ENCODE measurements at regions not wholly inside any gene's neighbourhood (a gene's known extent, or its start where the extent isn't known, plus 50 kb on each side); places are given as distances from the start of the nearest gene placed in this dataset.
"Not testable (repeated sequence)": the region's sequence is repeated elsewhere in the genome, so short reads cannot be mapped to it uniquely, and the experiment has no call there.

GRCh38 chr1:118440-118839 is 333.0 kb downstream of the OR4F29 start:
- FAIRE-seq; H3K27ac ChIP-seq; CTCF ChIA-PET; DNase-seq (ENCODE audit: low read depth in 1 of 2, low spot score in 1 of 2); H3K4me1 ChIP-seq; H3K4me2 ChIP-seq; POLR2A ChIA-PET; H3K9me3 ChIP-seq; H3K4me3 ChIP-seq; ATAC-seq: not testable (repeated sequence)
- TF ChIP-seq MAFK (IDR thresholded peaks at IDR 0.05; ENCODE audit: partially characterized antibody), result peak; percentile 54

- H3K27ac ChIP-seq; H3K9me3 ChIP-seq; DNase-seq (ENCODE audit: low read depth in 1 of 2, low spot score in 1 of 2); POLR2A ChIA-PET; ATAC-seq; CTCF ChIA-PET; H3K4me3 ChIP-seq; FAIRE-seq; H3K4me1 ChIP-seq; H3K4me2 ChIP-seq: not testable (repeated sequence)
- 50% methylated on average over 2 of the region's 2 CpGs for WGBS (ENCODE audit: missing lambda C conversion rate)
Measured at GRCh38 chr1:115534-115933, 335.9 kb downstream of the OR4F29 start.

- CTCF ChIA-PET, FAIRE-seq, POLR2A ChIA-PET: not testable (repeated sequence)
Measured at GRCh38 chr1:104776-105175, 346.7 kb downstream of the OR4F29 start.

DNA sequence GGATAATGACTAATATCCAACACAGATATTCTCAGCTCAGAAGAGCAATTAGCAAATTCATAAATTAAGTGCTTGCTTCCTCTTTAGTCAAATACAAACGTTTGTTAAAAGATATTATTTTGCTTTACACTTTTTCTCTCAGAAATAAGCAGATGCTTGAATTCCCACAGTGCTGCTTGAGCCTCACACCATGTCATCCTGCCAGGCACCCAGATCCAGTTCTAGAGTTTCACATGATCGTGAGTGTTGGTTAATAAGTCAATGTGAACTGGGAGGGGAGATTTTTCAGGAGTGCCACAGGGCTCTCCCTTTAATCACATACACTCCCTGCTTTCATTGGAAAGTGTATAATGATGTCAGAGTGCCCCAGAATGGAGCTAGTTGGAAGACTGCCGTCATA is 352.0 kb downstream of the OR4F29 start:
- DNase-seq (ENCODE audit: low read depth in 1 of 2, low spot score in 1 of 2); FAIRE-seq; CTCF ChIA-PET; H3K4me2 ChIP-seq; H3K4me1 ChIP-seq; H3K4me3 ChIP-seq; H3K9me3 ChIP-seq; ATAC-seq; POLR2A ChIA-PET; H3K27ac ChIP-seq: not testable (repeated sequence)
- WGBS (ENCODE audit: missing lambda C conversion rate), result 0% methylated on average over 1 of the region's 3 CpGs

More at GRCh38 chr1:104776-105175, 346.7 kb downstream of the OR4F29 start:
- not testable (repeated sequence) for H3K4me2 ChIP-seq; H3K9me3 ChIP-seq; DNase-seq (ENCODE audit: low read depth in 1 of 2, low spot score in 1 of 2); H3K4me1 ChIP-seq; H3K4me3 ChIP-seq; ATAC-seq; H3K27ac ChIP-seq
- WGBS (ENCODE audit: missing lambda C conversion rate), result 13% methylated on average over 2 of the region's 3 CpGs

GRCh38 chr1:98811-99210 is 352.7 kb downstream of the OR4F29 start:
- ATAC-seq; H3K9me3 ChIP-seq; CTCF ChIA-PET; FAIRE-seq; H3K4me3 ChIP-seq; DNase-seq (ENCODE audit: low read depth in 1 of 2, low spot score in 1 of 2); H3K27ac ChIP-seq; POLR2A ChIA-PET; H3K4me1 ChIP-seq; H3K4me2 ChIP-seq: not testable (repeated sequence)
- 20% methylated on average over 1 of the region's 1 CpG for WGBS (ENCODE audit: missing lambda C conversion rate)

GRCh38 chr1:91279-91678 is 360.2 kb downstream of the OR4F29 start:
- H3K4me1 ChIP-seq; H3K4me3 ChIP-seq; ATAC-seq; DNase-seq (ENCODE audit: low read depth in 1 of 2, low spot score in 1 of 2); FAIRE-seq; H3K9me3 ChIP-seq; H3K4me2 ChIP-seq; POLR2A ChIA-PET; H3K27ac ChIP-seq; CTCF ChIA-PET: not testable (repeated sequence)
- WGBS (ENCODE audit: missing lambda C conversion rate), result no CpG with 5 or more reads among the region's 4 CpGs

DNA sequence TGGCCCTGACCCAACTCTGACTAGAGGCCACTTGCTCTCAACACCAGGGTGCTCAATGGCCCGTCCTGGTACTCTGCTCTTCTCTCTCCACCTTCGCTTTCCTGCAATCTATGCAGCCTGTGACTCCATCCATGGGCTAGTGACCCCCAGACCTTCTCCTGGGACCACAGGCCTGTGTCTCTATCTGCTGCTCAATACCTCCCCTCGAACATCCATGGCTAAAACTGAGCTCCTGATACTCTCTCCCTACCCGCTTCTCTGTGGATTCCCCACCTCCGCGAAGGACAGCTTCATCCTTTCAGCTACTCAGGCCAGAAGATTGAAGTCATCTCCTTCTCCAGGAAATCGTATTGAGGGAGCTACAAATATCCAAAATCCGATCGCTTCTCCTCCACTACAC is 363.4 kb downstream of the OR4F29 start:
- DNase-seq (ENCODE audit: low read depth in 1 of 2, low spot score in 1 of 2); H3K9me3 ChIP-seq; H3K27ac ChIP-seq; POLR2A ChIA-PET; H3K4me2 ChIP-seq; H3K4me3 ChIP-seq; ATAC-seq; FAIRE-seq; CTCF ChIA-PET; H3K4me1 ChIP-seq: not testable (repeated sequence)
- 63% methylated on average over 6 of the region's 9 CpGs for WGBS (ENCODE audit: missing lambda C conversion rate)

GRCh38 chr1:79152-79551 is 372.3 kb downstream of the OR4F29 start:
- WGBS (ENCODE audit: missing lambda C conversion rate), result 0% methylated on average over 1 of the region's 3 CpGs
- DNase-seq (ENCODE audit: low read depth in 1 of 2, low spot score in 1 of 2); POLR2A ChIA-PET; H3K4me1 ChIP-seq; CTCF ChIA-PET; ATAC-seq; H3K27ac ChIP-seq; H3K4me3 ChIP-seq; FAIRE-seq; H3K9me3 ChIP-seq; H3K4me2 ChIP-seq: not testable (repeated sequence)

DNA sequence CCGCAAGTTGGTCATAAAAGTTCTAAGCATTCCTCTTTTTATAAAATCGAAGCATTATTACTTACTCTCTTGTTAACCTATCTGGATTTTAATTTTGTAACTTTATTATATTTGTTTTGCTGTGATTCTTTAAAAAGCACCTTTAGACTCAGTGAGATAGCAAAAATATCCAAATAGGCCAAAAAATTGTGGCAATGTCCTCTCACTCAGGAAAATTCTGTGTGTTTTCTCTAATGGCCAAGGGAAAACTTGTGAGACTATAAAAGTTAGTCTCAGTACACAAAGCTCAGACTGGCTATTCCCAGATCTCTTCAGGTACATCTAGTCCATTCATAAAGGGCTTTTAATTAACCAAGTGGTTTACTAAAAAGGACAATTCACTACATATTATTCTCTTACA is 386.4 kb downstream of the OR4F29 start, which contains the start of gene OR4F5:
Gene OR4F5 (plus strand): TSS at position 301 of the 400 bp plus-strand sequence.
- H3K4me2 ChIP-seq; CTCF ChIA-PET; POLR2A ChIA-PET; H3K27ac ChIP-seq; DNase-seq (ENCODE audit: low read depth in 1 of 2, low spot score in 1 of 2); ATAC-seq; H3K4me3 ChIP-seq; H3K9me3 ChIP-seq; FAIRE-seq; H3K4me1 ChIP-seq: not testable (repeated sequence)
- no CpG with 5 or more reads among the region's 2 CpGs for WGBS (ENCODE audit: missing lambda C conversion rate)

GRCh38 chr1:56014-56531 is 395.4 kb downstream of the OR4F29 start:
- POLR2A ChIA-PET, FAIRE-seq: not testable (repeated sequence)
- 39% methylated on average over 3 of the region's 3 CpGs for WGBS (ENCODE audit: missing lambda C conversion rate)

GRCh38 chr1:53182-53581 is 398.3 kb downstream of the OR4F29 start:
- H3K9me3 ChIP-seq; H3K4me3 ChIP-seq; ATAC-seq; H3K4me1 ChIP-seq; DNase-seq (ENCODE audit: low read depth in 1 of 2, low spot score in 1 of 2); CTCF ChIA-PET; POLR2A ChIA-PET; FAIRE-seq; H3K4me2 ChIP-seq; H3K27ac ChIP-seq: not testable (repeated sequence)
- WGBS (ENCODE audit: missing lambda C conversion rate), result 0% methylated on average over 1 of the region's 1 CpG

More at GRCh38 chr1:56014-56531, 395.4 kb downstream of the OR4F29 start:
- H3K4me3 ChIP-seq; DNase-seq (ENCODE audit: low read depth in 1 of 2, low spot score in 1 of 2); H3K4me2 ChIP-seq; H3K4me1 ChIP-seq; CTCF ChIA-PET; H3K9me3 ChIP-seq; H3K27ac ChIP-seq; ATAC-seq: not testable (repeated sequence)

DNA sequence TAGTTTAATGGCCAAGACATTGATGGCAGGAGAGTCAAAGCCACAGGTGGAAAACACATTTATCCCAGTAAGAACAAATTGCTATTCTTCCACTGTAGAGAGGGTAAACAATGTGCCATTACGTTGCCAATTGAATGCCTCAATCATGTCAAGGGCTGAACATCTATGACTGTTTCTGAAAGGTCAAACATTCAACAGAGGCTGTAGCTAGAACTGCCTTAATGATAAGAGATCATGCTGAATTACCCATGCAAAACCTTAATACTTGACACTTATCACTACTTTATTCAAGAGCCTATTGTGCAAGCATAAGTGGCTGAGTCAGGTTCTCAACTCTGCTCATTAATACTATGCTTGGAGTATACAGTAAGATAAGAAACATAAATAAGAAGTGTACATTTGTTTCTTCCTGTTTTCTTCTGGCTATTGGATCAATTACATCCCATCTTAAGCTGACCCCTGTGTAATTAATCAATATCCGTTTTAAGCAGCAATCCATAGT is 409.5 kb downstream of the OR4F29 start:
- H3K27ac ChIP-seq; DNase-seq (ENCODE audit: low read depth in 1 of 2, low spot score in 1 of 2); H3K4me1 ChIP-seq; POLR2A ChIA-PET; H3K4me2 ChIP-seq; ATAC-seq; FAIRE-seq; CTCF ChIA-PET; H3K4me3 ChIP-seq; H3K9me3 ChIP-seq: not testable (repeated sequence)
- WGBS (ENCODE audit: missing lambda C conversion rate), result no CpG with 5 or more reads among the region's 2 CpGs
